ENCODE measurements at regions not wholly inside any gene's neighbourhood (a gene's known extent, or its start where the extent isn't known, plus 50 kb on each side); places are given as distances from the start of the nearest gene placed in this dataset.
A peak's percentile ranks its signal among the peaks of the same experiment; 100 is the strongest.

DNA sequence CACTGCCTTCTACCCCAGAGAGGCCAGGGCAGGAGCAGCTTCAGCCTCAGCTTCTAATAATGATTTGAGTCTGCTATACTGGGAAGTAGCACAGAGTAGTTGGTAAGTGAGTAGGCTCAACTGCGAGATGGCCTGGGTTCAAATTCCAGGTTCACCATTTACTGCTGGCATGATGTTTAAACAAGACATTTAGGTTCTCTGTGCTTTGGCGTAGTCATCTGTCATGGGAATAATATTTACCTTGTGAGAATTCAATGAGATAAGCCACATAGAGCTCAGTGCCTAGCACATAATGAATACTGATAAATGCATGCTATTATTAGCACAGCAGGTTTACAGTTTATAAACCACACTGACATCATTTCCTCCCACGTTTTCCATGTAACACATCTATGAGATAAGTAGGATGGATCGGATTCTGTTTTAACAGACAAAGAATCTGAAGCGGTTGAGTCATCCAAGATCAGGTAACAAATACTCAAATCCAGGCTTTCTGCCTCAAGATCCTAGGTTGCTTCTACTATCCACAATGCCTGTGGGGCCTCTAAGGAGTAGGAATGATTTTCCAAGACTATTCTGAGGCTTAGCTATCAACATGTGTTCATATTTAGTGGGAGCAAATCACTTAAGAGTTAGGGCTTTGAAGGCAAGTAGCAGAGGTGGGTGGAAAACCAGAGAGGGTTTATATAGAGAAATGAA is 72.9 kb upstream of the DTNBP1 start:
- Histone ChIP-seq H3K9me3 (ENCODE audit: control insufficient read depth, low read length) (no peaks in the 10 kb centered on the region), H3K27ac (no peak overlapping the region), H3K4me1 (no peaks in the 10 kb centered on the region), H3K4me3 (ENCODE audit: low read depth, low read length) (no peak overlapping the region), H3K79me2 (no peaks in the 10 kb centered on the region), H2AFZ (peak overlapping the region; percentile 39), H3K36me3 (ENCODE audit: control insufficient read depth, insufficient read depth, low read length) (no peaks in the 10 kb centered on the region), H3K9ac (no peak overlapping the region), H3K27me3 (ENCODE audit: control insufficient read depth, insufficient read depth, low read length) (no peaks in the 10 kb centered on the region), H3K4me2 (ENCODE audit: low read length) (no peak overlapping the region)
- TF ChIP-seq, protein P1, sequence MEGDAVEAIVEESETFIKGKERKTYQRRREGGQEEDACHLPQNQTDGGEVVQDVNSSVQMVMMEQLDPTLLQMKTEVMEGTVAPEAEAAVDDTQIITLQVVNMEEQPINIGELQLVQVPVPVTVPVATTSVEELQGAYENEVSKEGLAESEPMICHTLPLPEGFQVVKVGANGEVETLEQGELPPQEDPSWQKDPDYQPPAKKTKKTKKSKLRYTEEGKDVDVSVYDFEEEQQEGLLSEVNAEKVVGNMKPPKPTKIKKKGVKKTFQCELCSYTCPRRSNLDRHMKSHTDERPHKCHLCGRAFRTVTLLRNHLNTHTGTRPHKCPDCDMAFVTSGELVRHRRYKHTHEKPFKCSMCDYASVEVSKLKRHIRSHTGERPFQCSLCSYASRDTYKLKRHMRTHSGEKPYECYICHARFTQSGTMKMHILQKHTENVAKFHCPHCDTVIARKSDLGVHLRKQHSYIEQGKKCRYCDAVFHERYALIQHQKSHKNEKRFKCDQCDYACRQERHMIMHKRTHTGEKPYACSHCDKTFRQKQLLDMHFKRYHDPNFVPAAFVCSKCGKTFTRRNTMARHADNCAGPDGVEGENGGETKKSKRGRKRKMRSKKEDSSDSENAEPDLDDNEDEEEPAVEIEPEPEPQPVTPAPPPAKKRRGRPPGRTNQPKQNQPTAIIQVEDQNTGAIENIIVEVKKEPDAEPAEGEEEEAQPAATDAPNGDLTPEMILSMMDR (IDR thresholded peaks at IDR 0.05), result no peak

DNA sequence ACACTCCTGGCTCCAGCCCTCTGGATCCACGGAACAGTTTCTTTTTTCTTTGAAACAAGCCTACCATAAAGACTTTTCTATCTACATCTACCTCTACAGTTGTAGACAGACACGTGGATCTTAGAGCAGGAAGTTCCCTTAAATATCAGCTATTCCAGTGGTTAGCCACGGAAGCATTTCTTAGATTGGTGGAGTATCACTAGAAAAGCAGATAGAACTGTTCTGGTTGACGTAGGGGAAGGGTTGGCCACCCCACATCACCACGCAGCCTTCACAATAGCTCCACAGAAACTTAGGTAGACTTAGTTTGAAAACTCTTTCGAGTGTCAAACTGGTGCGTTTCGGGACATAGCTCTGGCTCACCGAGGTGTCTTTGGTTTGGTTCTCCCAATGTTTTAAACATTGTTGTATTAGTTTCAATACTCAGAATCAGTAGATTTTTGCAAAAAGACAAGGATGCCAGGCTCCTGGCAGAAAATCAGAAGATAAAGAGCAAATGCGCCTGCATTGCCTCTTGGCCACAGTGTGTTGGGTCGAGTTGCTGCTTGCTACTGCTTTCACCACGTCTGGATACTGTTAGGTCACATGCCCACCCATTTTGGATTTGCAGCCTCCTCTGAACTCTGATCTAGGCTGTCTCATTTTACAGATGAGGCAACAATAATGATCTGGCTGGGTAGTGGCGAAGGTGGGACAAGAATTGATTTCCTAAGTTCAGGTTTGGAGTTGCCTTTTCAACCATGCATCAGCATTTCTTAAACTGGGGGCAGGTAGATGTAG is 71.5 kb upstream of the DTNBP1 start:
- Histone ChIP-seq H3K27me3 (ENCODE audit: control insufficient read depth, insufficient read depth, low read length) (no peaks in the 10 kb centered on the region), H2AFZ (no peak overlapping the region), H3K27ac (no peak overlapping the region), H3K4me3 (ENCODE audit: low read depth, low read length) (no peak overlapping the region), H3K36me3 (ENCODE audit: control insufficient read depth, insufficient read depth, low read length) (no peaks in the 10 kb centered on the region), H3K9me3 (ENCODE audit: control insufficient read depth, low read length) (no peaks in the 10 kb centered on the region), H3K9ac (no peak overlapping the region), H3K4me1 (no peaks in the 10 kb centered on the region), H3K79me2 (no peaks in the 10 kb centered on the region), H3K4me2 (ENCODE audit: low read length) (no peak overlapping the region)
- TF ChIP-seq, protein P1 (IDR thresholded peaks at IDR 0.05), result no peak

DNA sequence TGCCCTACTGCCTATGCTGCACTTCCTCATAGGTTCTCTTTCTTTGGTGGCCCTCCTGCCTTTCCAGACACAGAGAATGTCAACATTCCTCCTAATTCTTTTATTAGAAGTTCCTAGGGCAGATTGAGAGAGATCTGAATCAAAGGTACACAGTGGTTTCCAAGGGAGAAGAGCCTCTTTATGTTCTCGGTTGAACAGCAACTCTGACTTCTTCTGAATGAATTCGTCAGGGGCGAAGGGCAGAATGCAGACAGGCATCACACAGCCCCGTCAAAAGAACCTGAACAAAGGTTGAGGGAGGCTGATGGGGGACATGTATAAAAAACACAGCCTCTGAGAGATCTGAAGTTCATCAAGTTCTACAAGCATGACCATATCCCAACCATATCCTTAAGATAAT is 68.1 kb upstream of the DTNBP1 start:
- Histone ChIP-seq H3K4me2 (ENCODE audit: low read length) (no peak overlapping the region), H3K4me3 (ENCODE audit: low read depth, low read length) (no peak overlapping the region), H3K4me1 (no peaks in the 10 kb centered on the region), H3K9me3 (ENCODE audit: control insufficient read depth, low read length) (no peaks in the 10 kb centered on the region), H3K36me3 (ENCODE audit: control insufficient read depth, insufficient read depth, low read length) (no peaks in the 10 kb centered on the region), H3K27ac (no peak overlapping the region), H3K79me2 (no peaks in the 10 kb centered on the region), H3K27me3 (ENCODE audit: control insufficient read depth, insufficient read depth, low read length) (no peaks in the 10 kb centered on the region), H3K9ac (no peak overlapping the region), H2AFZ (no peak overlapping the region)
- TF ChIP-seq, protein P1 (IDR thresholded peaks at IDR 0.05), result no peak

DNA sequence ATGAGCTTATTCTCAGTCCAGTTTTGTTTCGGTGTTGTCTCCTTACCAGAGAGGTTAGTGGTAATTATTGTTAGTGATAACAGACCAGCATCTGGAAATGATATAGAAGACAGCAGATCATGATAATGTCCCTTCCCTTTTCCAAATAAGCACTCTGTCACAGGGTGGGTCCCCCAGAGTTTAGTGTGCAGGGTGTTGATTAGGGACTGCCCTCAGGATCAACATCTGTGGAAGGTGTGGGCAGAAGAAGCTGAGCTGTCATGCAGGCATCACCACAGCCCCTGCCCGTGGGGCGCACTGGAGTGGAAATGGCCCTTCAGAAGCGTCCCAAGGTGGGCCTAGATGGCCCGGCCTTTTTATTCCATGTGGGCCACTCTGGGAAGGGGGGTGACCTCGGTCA is 67.6 kb upstream of the DTNBP1 start:
- Histone ChIP-seq H3K79me2 (no peaks in the 10 kb centered on the region), H3K9ac (no peak overlapping the region), H3K4me3 (ENCODE audit: low read depth, low read length) (no peak overlapping the region), H2AFZ (no peak overlapping the region), H3K9me3 (ENCODE audit: control insufficient read depth, low read length) (no peaks in the 10 kb centered on the region), H3K4me1 (no peaks in the 10 kb centered on the region), H3K27ac (no peak overlapping the region), H3K36me3 (ENCODE audit: control insufficient read depth, insufficient read depth, low read length) (no peaks in the 10 kb centered on the region), H3K27me3 (ENCODE audit: control insufficient read depth, insufficient read depth, low read length) (no peaks in the 10 kb centered on the region), H3K4me2 (ENCODE audit: low read length) (no peak overlapping the region)
- TF ChIP-seq, protein P1 (IDR thresholded peaks at IDR 0.05), result no peak

All from parathyroid adenoma (tissue), 2 donors.